ENCODE measurements at regions not wholly inside any gene's neighbourhood (a gene's known extent, or its start where the extent isn't known, plus 50 kb on each side); places are given as distances from the start of the nearest gene placed in this dataset.

- no peak for DNase-seq (ENCODE audit: low read depth, low spot score)
- TF ChIP-seq SUZ12 (IDR thresholded peaks at IDR 0.05; ENCODE audit: extremely low read depth, insufficient read depth, insufficient read length) (no peak), ZNF274 (IDR thresholded peaks at IDR 0.05; ENCODE audit: low read depth, low read length) (no peak), YY1 (IDR thresholded peaks at IDR 0.05; ENCODE audit: insufficient read depth, insufficient read length) (no peak)
- H3K4me3 ChIP-seq (ENCODE audit: insufficient read length, low read depth), result no peak overlapping the region
Measured at GRCh38 chr15:29430831-29431230, 161.2 kb upstream of the NSMCE3 start.

GRCh38 chr15:29430124-29430523 is 160.5 kb upstream of the NSMCE3 start:
- TF ChIP-seq SUZ12 (IDR thresholded peaks at IDR 0.05; ENCODE audit: extremely low read depth, insufficient read depth, insufficient read length) (no peak), YY1 (IDR thresholded peaks at IDR 0.05; ENCODE audit: insufficient read depth, insufficient read length) (no peak), ZNF274 (IDR thresholded peaks at IDR 0.05; ENCODE audit: low read depth, low read length) (no peak)
- DNase-seq (ENCODE audit: low read depth, low spot score), result no peak
- Histone ChIP-seq H3K36me3 (ENCODE audit: insufficient read depth, insufficient read length, low read length) (no peaks in the 10 kb centered on the region), H3K9me3 (ENCODE audit: insufficient read depth, low read length) (no peaks in the 10 kb centered on the region), H3K27me3 (ENCODE audit: insufficient read depth, insufficient read length) (no peaks in the 10 kb centered on the region), H3K9ac (ENCODE audit: insufficient read length, low read depth) (no peak overlapping the region), H3K4me3 (ENCODE audit: insufficient read length, low read depth) (no peak overlapping the region), H3K4me1 (ENCODE audit: insufficient read depth, insufficient read length) (no peaks in the 10 kb centered on the region)

More at GRCh38 chr15:29430831-29431230, 161.2 kb upstream of the NSMCE3 start:
- H3K36me3 ChIP-seq (ENCODE audit: insufficient read depth, insufficient read length, low read length), result no peaks in the 10 kb centered on the region
- no peak overlapping the region for H3K9ac ChIP-seq (ENCODE audit: insufficient read length, low read depth)
- no peaks in the 10 kb centered on the region for H3K27me3 ChIP-seq (ENCODE audit: insufficient read depth, insufficient read length)
- H3K9me3 ChIP-seq (ENCODE audit: insufficient read depth, low read length), result no peaks in the 10 kb centered on the region
- no peaks in the 10 kb centered on the region for H3K4me1 ChIP-seq (ENCODE audit: insufficient read depth, insufficient read length)

GRCh38 chr15:29429584-29429983 is 160.0 kb upstream of the NSMCE3 start:
- H3K27me3 ChIP-seq (ENCODE audit: insufficient read depth, insufficient read length), result no peaks in the 10 kb centered on the region
- DNase-seq (ENCODE audit: low read depth, low spot score), result no peak
- TF ChIP-seq YY1 (IDR thresholded peaks at IDR 0.05; ENCODE audit: insufficient read depth, insufficient read length) (no peak), ZNF274 (IDR thresholded peaks at IDR 0.05; ENCODE audit: low read depth, low read length) (no peak), SUZ12 (IDR thresholded peaks at IDR 0.05; ENCODE audit: extremely low read depth, insufficient read depth, insufficient read length) (no peak)
- no peaks in the 10 kb centered on the region for H3K4me1 ChIP-seq (ENCODE audit: insufficient read depth, insufficient read length)
- no peaks in the 10 kb centered on the region for H3K36me3 ChIP-seq (ENCODE audit: insufficient read depth, insufficient read length, low read length)
- H3K4me3 ChIP-seq (ENCODE audit: insufficient read length, low read depth), result no peak overlapping the region
- 0 out of 2 replicates have a peak, but pooled peaks cover 2% of the 10 kb centered on the region for H3K9me3 ChIP-seq (ENCODE audit: insufficient read depth, low read length)
- H3K9ac ChIP-seq (ENCODE audit: insufficient read length, low read depth), result no peak overlapping the region

GRCh38 chr15:29428925-29429573 is 159.4 kb upstream of the NSMCE3 start:
- Histone ChIP-seq H3K27me3 (ENCODE audit: insufficient read depth, insufficient read length) (no peaks in the 10 kb centered on the region), H3K4me1 (ENCODE audit: insufficient read depth, insufficient read length) (no peaks in the 10 kb centered on the region), H3K36me3 (ENCODE audit: insufficient read depth, insufficient read length, low read length) (no peaks in the 10 kb centered on the region), H3K9me3 (ENCODE audit: insufficient read depth, low read length) (0 out of 2 replicates have a peak, but pooled peaks cover 7% of the 10 kb centered on the region), H3K9ac (ENCODE audit: insufficient read length, low read depth) (no peak overlapping the region), H3K4me3 (ENCODE audit: insufficient read length, low read depth) (no peak overlapping the region)
- no peak for DNase-seq (ENCODE audit: low read depth, low spot score)
- TF ChIP-seq YY1 (IDR thresholded peaks at IDR 0.05; ENCODE audit: insufficient read depth, insufficient read length) (no peak), SUZ12 (IDR thresholded peaks at IDR 0.05; ENCODE audit: extremely low read depth, insufficient read depth, insufficient read length) (no peak), ZNF274 (IDR thresholded peaks at IDR 0.05; ENCODE audit: low read depth, low read length) (no peak)

- TF ChIP-seq YY1 (IDR thresholded peaks at IDR 0.05; ENCODE audit: insufficient read depth, insufficient read length), result no peak
- TF ChIP-seq ZNF274 (IDR thresholded peaks at IDR 0.05; ENCODE audit: low read depth, low read length), result no peak
- TF ChIP-seq SUZ12 (IDR thresholded peaks at IDR 0.05; ENCODE audit: extremely low read depth, insufficient read depth, insufficient read length), result no peak
- Histone ChIP-seq H3K9ac (ENCODE audit: insufficient read length, low read depth) (no peak overlapping the region), H3K9me3 (ENCODE audit: insufficient read depth, low read length) (0 out of 2 replicates have a peak, but pooled peaks cover 10% of the 10 kb centered on the region), H3K4me1 (ENCODE audit: insufficient read depth, insufficient read length) (no peaks in the 10 kb centered on the region), H3K4me3 (ENCODE audit: insufficient read length, low read depth) (no peak overlapping the region), H3K27me3 (ENCODE audit: insufficient read depth, insufficient read length) (no peaks in the 10 kb centered on the region), H3K36me3 (ENCODE audit: insufficient read depth, insufficient read length, low read length) (no peaks in the 10 kb centered on the region)
- no peak for DNase-seq (ENCODE audit: low read depth, low spot score)
Measured at GRCh38 chr15:29425864-29426263, 156.2 kb upstream of the NSMCE3 start.

- Histone ChIP-seq H3K9me3 (ENCODE audit: insufficient read depth, low read length) (0 out of 2 replicates have a peak, but pooled peaks cover 10% of the 10 kb centered on the region), H3K27me3 (ENCODE audit: insufficient read depth, insufficient read length) (no peaks in the 10 kb centered on the region), H3K4me3 (ENCODE audit: insufficient read length, low read depth) (no peak overlapping the region), H3K4me1 (ENCODE audit: insufficient read depth, insufficient read length) (no peaks in the 10 kb centered on the region), H3K36me3 (ENCODE audit: insufficient read depth, insufficient read length, low read length) (no peaks in the 10 kb centered on the region), H3K9ac (ENCODE audit: insufficient read length, low read depth) (no peak overlapping the region)
- no peak for TF ChIP-seq YY1 (IDR thresholded peaks at IDR 0.05; ENCODE audit: insufficient read depth, insufficient read length)
- no peak for TF ChIP-seq ZNF274 (IDR thresholded peaks at IDR 0.05; ENCODE audit: low read depth, low read length)
- no peak for TF ChIP-seq SUZ12 (IDR thresholded peaks at IDR 0.05; ENCODE audit: extremely low read depth, insufficient read depth, insufficient read length)
- no peak for DNase-seq (ENCODE audit: low read depth, low spot score)
Measured at GRCh38 chr15:29424118-29424517, 154.5 kb upstream of the NSMCE3 start.

GRCh38 chr15:29422606-29423005 is 153.0 kb upstream of the NSMCE3 start:
- H3K36me3 ChIP-seq (ENCODE audit: insufficient read depth, insufficient read length, low read length), result no peaks in the 10 kb centered on the region
- H3K9ac ChIP-seq (ENCODE audit: insufficient read length, low read depth), result no peak overlapping the region
- no peak overlapping the region for H3K4me3 ChIP-seq (ENCODE audit: insufficient read length, low read depth)
- DNase-seq (ENCODE audit: low read depth, low spot score), result no peak
- H3K4me1 ChIP-seq (ENCODE audit: insufficient read depth, insufficient read length), result no peaks in the 10 kb centered on the region
- TF ChIP-seq ZNF274 (IDR thresholded peaks at IDR 0.05; ENCODE audit: low read depth, low read length) (no peak), YY1 (IDR thresholded peaks at IDR 0.05; ENCODE audit: insufficient read depth, insufficient read length) (no peak), SUZ12 (IDR thresholded peaks at IDR 0.05; ENCODE audit: extremely low read depth, insufficient read depth, insufficient read length) (no peak)
- H3K27me3 ChIP-seq (ENCODE audit: insufficient read depth, insufficient read length), result no peaks in the 10 kb centered on the region
- 0 out of 2 replicates have a peak, but pooled peaks cover 10% of the 10 kb centered on the region for H3K9me3 ChIP-seq (ENCODE audit: insufficient read depth, low read length)

Data from NT2/D1 (cell line).